HepG2 (cell line): ENCODE measurements at regions not wholly inside any gene's neighbourhood (a gene's known extent, or its start where the extent isn't known, plus 50 kb on each side); places are given as distances from the start of the nearest gene placed in this dataset.

ENCODE experiments used
- ATAC-seq: fragments of 200-7000 bp; cut with Tn5 transposase; 3 replicates; pipeline ENCODE4 v1.9.1; 2020; ENCODE audit warnings: mild to moderate bottlenecking, moderate library complexity
- BruUV-seq: library from RNA; stranded (reverse); fragments of 400-500 nt; replicated peaks from 2 replicates; lab custom pipeline; 2021; lab: Mats Ljungman, UMichigan
- CTCF ChIA-PET: fragments of 300-600 bp; formaldehyde crosslinking; extraction: SDS; loops from one replicate; lab custom pipeline; 2021; ENCODE audit warnings: low total read pairs, inconsistent platforms, low intra/inter-chr PET ratio; lab: Yijun Ruan, JAX
- POLR2A ChIA-PET: fragments of 350-600 bp; sonication (Branson Sonifier 250); formaldehyde crosslinking; loops from one replicate; lab custom pipeline; 2020; ENCODE audit warnings: antibody characterized with exemption, inconsistent platforms; lab: Yijun Ruan, JAX
- DNase-seq: peaks from one replicate; pipeline ENCODE4 v3.0.0-alpha.2; 2015; ENCODE audit warnings: low spot score
- FAIRE-seq: peaks from 3 replicates; lab custom pipeline; 2011; peaks lifted over from hg19 to GRCh38; lab: Jason Lieb, UNC
- H2AFZ ChIP-seq: one replicate; pipeline ENCODE4 v1.6.1; 2011; ENCODE audit warnings: low read length, inconsistent platforms
- H3K27ac ChIP-seq: fragments of 300-600 bp; 3 replicates; pipeline ENCODE4 v1.8.0; 2011; ENCODE audit warnings: mixed run types, mild to moderate bottlenecking, mixed read lengths, low read length, inconsistent platforms; ENCODE audit not compliant: insufficient read depth; ENCODE audit errors: extremely low read length
- H3K27me3 ChIP-seq, 2 experiments: fragments of 200-600 bp in 1 of 2; 2 replicates in 1 of 2; 3 replicates in 1 of 2; pipeline versions ENCODE4 v1.6.0 to v1.8.0; 2011; ENCODE audit warnings: low read length in 2 of 2, mild to moderate bottlenecking in 2 of 2, moderate library complexity in 2 of 2, inconsistent platforms in 1 of 2; ENCODE audit not compliant: insufficient read depth in 2 of 2, control insufficient read depth in 1 of 2
- H3K36me3 ChIP-seq, 2 experiments: fragments of 200-600 bp in 1 of 2; replicated peaks in 1 of 2; 2 replicates in 1 of 2; 3 replicates in 1 of 2; pipeline versions ENCODE4 v1.5.1 to v1.8.0; 2011; ENCODE audit warnings: low read length in 2 of 2, inconsistent platforms in 1 of 2; ENCODE audit not compliant: insufficient read depth in 2 of 2, control insufficient read depth in 1 of 2
- H3K4me1 ChIP-seq: 2 replicates; pipeline ENCODE4 v1.5.1; 2012; ENCODE audit warnings: low read length, inconsistent platforms; ENCODE audit not compliant: insufficient read depth
- H3K4me2 ChIP-seq: 2 replicates; pipeline ENCODE4 v1.6.0; 2011; ENCODE audit warnings: low read depth, low read length, inconsistent platforms
- H3K4me3 ChIP-seq, 3 experiments: fragments of 200-600 bp in 1 of 3; sonication (generic), shearing (Covaris generic) in 1 of 3; replicated peaks in 1 of 3; 2 replicates each; pipeline ENCODE4 v1.5.1; 2011 to 2016; ENCODE audit warnings: low read length in 3 of 3, inconsistent platforms in 2 of 3, low read depth in 2 of 3, mild to moderate bottlenecking in 2 of 3, control low read depth in 1 of 3, mixed read lengths in 1 of 3; ENCODE audit not compliant: insufficient read depth in 1 of 3
- H3K79me2 ChIP-seq: one replicate; pipeline ENCODE4 v1.6.1; 2011; ENCODE audit warnings: low read length, inconsistent platforms; ENCODE audit not compliant: insufficient read depth
- H3K9ac ChIP-seq: 2 replicates; pipeline ENCODE4 v1.6.0; 2011; ENCODE audit warnings: mild to moderate bottlenecking, low read depth, low read length, inconsistent platforms; ENCODE audit not compliant: insufficient read depth
- H3K9me3 ChIP-seq: 2 replicates; pipeline ENCODE4 v1.5.1; 2012; ENCODE audit warnings: mild to moderate bottlenecking, low read length
- H4K20me1 ChIP-seq: 2 replicates; pipeline ENCODE4 v1.6.0; 2011; ENCODE audit warnings: inconsistent platforms, mild to moderate bottlenecking, low read length, moderate library complexity; ENCODE audit not compliant: insufficient read depth
- ATF7-NPFF ChIP-seq: sonication (generic); formaldehyde crosslinking; IDR thresholded peaks from 2 replicates; pipeline ENCODE4 v1.8.1; 2023; ENCODE audit warnings: mild to moderate bottlenecking, low read depth, missing genetic modification reagents, moderate library complexity
- CEBPB ChIP-seq: IDR thresholded peaks from 2 replicates; pipeline ENCODE4 v1.6.1; 2011; ENCODE audit warnings: low read depth, low read length, improper control_type of control experiment, borderline replicate concordance
- CENPT ChIP-seq: sonication (generic); formaldehyde crosslinking; IDR thresholded peaks from 2 replicates; pipeline ENCODE4 v1.8.0; 2022; ENCODE audit warnings: low read depth, mild to moderate bottlenecking, moderate library complexity, missing genetic modification reagents
- FOXC1 ChIP-seq: sonication (generic); formaldehyde crosslinking; IDR thresholded peaks from 2 replicates; pipeline ENCODE4 v1.8.0; 2022; ENCODE audit warnings: mild to moderate bottlenecking, missing genetic modification reagents, borderline replicate concordance
- KAT8 ChIP-seq: IDR thresholded peaks from 2 replicates; pipeline ENCODE4 v1.6.1; 2016; ENCODE audit warnings: missing genetic modification reagents, missing compliant biosample characterization
- MTA1 ChIP-seq: sonication (generic); formaldehyde crosslinking; IDR thresholded peaks from 2 replicates; pipeline ENCODE4 v1.4.0; 2020; ENCODE audit warnings: missing genetic modification reagents, mild to moderate bottlenecking, borderline replicate concordance
- NFIC ChIP-seq: IDR thresholded peaks from 2 replicates; pipeline ENCODE4 v1.6.1; 2012; ENCODE audit warnings: mild to moderate bottlenecking, low read length, inconsistent platforms
- RBM22 ChIP-seq: fragments of 200-400 bp; formaldehyde crosslinking; optimal IDR thresholded peaks from 2 replicates; pipeline ENCODE3; 2017; ENCODE audit warnings: mild to moderate bottlenecking, low read length, moderate library complexity
- RFX5 ChIP-seq: IDR thresholded peaks from 2 replicates; pipeline ENCODE4 v1.6.1; 2011; ENCODE audit warnings: low read depth, low read length, improper control_type of control experiment
- SMYD3 ChIP-seq: sonication (generic); formaldehyde crosslinking; IDR thresholded peaks from 2 replicates; pipeline ENCODE4 v1.8.1; 2023; ENCODE audit warnings: mild to moderate bottlenecking, missing genetic modification reagents
- THYN1 ChIP-seq: sonication (generic); formaldehyde crosslinking; IDR thresholded peaks from 2 replicates; pipeline ENCODE4 v1.8.1; 2023; ENCODE audit warnings: low read depth, mild to moderate bottlenecking, moderate library complexity, missing genetic modification reagents, borderline replicate concordance
- ZNF235 ChIP-seq: sonication (generic); formaldehyde crosslinking; IDR thresholded peaks from 2 replicates; pipeline ENCODE4 v1.8.1; 2023; ENCODE audit warnings: mild to moderate bottlenecking, missing genetic modification reagents, borderline replicate concordance
- ZNF749 ChIP-seq: sonication (generic); formaldehyde crosslinking; IDR thresholded peaks from 2 replicates; pipeline ENCODE4 v1.8.0; 2022; ENCODE audit warnings: mild to moderate bottlenecking, missing genetic modification reagents, moderate library complexity, borderline replicate concordance
- ZNF775 ChIP-seq: sonication (generic); formaldehyde crosslinking; IDR thresholded peaks from 2 replicates; pipeline ENCODE4 v1.4.0; 2020; ENCODE audit warnings: missing genetic modification reagents, mild to moderate bottlenecking, moderate library complexity, borderline replicate concordance
- WGBS: methylation state at CpG from one replicate; pipeline ENCODE4 v1.1.6; 2017; ENCODE audit warnings: low lambda C conversion rate; 5-methylcytosine and 5-hydroxymethylcytosine counted together
- in situ Hi-C: cut with HindIII; loops from 2 replicates; pipeline ENCODE4 v1.10.0; 2017; ENCODE audit warnings: low pct_unique_long_range_greater_than_20kb; ENCODE audit not compliant: extremely low pct_ligation_motif_present
- intact Hi-C: fragments of 100-400 bp; cut with micrococcal nuclease; formaldehyde crosslinking; loops from one replicate; pipeline ENCODE4 v1.10.0; 2022; ENCODE audit not compliant: unreplicated experiment
- TF ChIP-seq, protein P1 (sequence below), 2 experiments: sonication (generic) in 1 of 2; formaldehyde crosslinking in 1 of 2; IDR thresholded peaks; 2 replicates each; pipeline versions ENCODE4 v1.4.0 to v1.6.1; 2016 to 2020; ENCODE audit warnings: borderline replicate concordance in 1 of 2, low read depth in 1 of 2, mild to moderate bottlenecking in 1 of 2, missing genetic modification reagents in 1 of 2

GRCh38 chr4:147343692-147344091, 137.2 kb upstream of the EDNRA start:
- H3K27ac ChIP-seq, result no peak overlapping the region

More at GRCh38 chr4:147343692-147344091, 137.2 kb upstream of the EDNRA start:
- CTCF ChIA-PET, result no interaction called here
- in situ Hi-C loops (no loop called here), intact Hi-C loops (no loop called here)
- FAIRE-seq (no peak), ATAC-seq (no peak), DNase-seq (no peak)
- Histone ChIP-seq H3K4me1 (no peaks in the 10 kb centered on the region), H3K4me2 (no peak overlapping the region), H3K9me3 (no peaks in the 10 kb centered on the region), H3K36me3 (no peaks in the 10 kb centered on the region), H3K27me3 (no peaks in the 10 kb centered on the region), H4K20me1 (no peaks in the 10 kb centered on the region), H3K79me2 (no peaks in the 10 kb centered on the region), H2AFZ (no peak overlapping the region), H3K9ac (no peak overlapping the region), H3K4me3 (no peak overlapping the region)
- POLR2A ChIA-PET, result no interaction called here
- 0% methylated on average over 1 of the region's 1 CpG for WGBS
- TF ChIP-seq CENPT, result no peak
- no peak for TF ChIP-seq CEBPB
- no peak for TF ChIP-seq THYN1 (CRISPR knock-in tag)
- TF ChIP-seq FOXC1 (CRISPR knock-in tag), result no peak
- TF ChIP-seq KAT8 (CRISPR knock-in tag), result no peak
- TF ChIP-seq RBM22, result no peak
- no peak for TF ChIP-seq ZNF235 (CRISPR knock-in tag)
- TF ChIP-seq MTA1 (CRISPR knock-in tag), result no peak
- TF ChIP-seq RFX5, result no peak
- no peak for TF ChIP-seq ATF7-NPFF (CRISPR knock-in tag)
- TF ChIP-seq ZNF749 (CRISPR knock-in tag), result no peak
- no peak for TF ChIP-seq ZNF775 (CRISPR knock-in tag)
- TF ChIP-seq, protein P1, sequence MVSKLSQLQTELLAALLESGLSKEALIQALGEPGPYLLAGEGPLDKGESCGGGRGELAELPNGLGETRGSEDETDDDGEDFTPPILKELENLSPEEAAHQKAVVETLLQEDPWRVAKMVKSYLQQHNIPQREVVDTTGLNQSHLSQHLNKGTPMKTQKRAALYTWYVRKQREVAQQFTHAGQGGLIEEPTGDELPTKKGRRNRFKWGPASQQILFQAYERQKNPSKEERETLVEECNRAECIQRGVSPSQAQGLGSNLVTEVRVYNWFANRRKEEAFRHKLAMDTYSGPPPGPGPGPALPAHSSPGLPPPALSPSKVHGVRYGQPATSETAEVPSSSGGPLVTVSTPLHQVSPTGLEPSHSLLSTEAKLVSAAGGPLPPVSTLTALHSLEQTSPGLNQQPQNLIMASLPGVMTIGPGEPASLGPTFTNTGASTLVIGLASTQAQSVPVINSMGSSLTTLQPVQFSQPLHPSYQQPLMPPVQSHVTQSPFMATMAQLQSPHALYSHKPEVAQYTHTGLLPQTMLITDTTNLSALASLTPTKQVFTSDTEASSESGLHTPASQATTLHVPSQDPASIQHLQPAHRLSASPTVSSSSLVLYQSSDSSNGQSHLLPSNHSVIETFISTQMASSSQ (IDR thresholded peaks at IDR 0.05; ENCODE audit: low read depth), result no peak
- TF ChIP-seq, protein P1 (CRISPR knock-in tag; IDR thresholded peaks at IDR 0.05; ENCODE audit: borderline replicate concordance), result no peak
- no peak for TF ChIP-seq NFIC
- TF ChIP-seq SMYD3 (CRISPR knock-in tag), result no peak
- BruUV-seq, result no TSS peak
